IMR-90 (cell line): ENCODE measurements at regions not wholly inside any gene's neighbourhood (a gene's known extent, or its start where the extent isn't known, plus 50 kb on each side); places are given as distances from the start of the nearest gene placed in this dataset.
A peak's percentile ranks its signal among the peaks of the same experiment; 100 is the strongest.

Experiments
- ATAC-seq: fragments of 200-7000 bp; cut with Tn5 transposase; 2 replicates; pipeline ENCODE4 v1.9.1; 2020; ENCODE audit warnings: low read depth, mild to moderate bottlenecking, moderate library complexity
- BruUV-seq: library from RNA; stranded (reverse); fragments of 400-500 nt; replicated peaks from 2 replicates; lab custom pipeline; 2021; lab: Mats Ljungman, UMichigan
- CTCF ChIA-PET: fragments of 300-600 bp; formaldehyde crosslinking; extraction: SDS; loops from one replicate; lab custom pipeline; 2021; ENCODE audit warnings: antibody characterized with exemption; lab: Yijun Ruan, JAX
- POLR2A ChIA-PET: fragments of 300-600 bp; sonication (Branson Sonifier 250); formaldehyde crosslinking; loops from one replicate; lab custom pipeline; 2022; ENCODE audit warnings: antibody characterized with exemption; ENCODE audit not compliant: unreplicated experiment; lab: Charles Lee
- DNase-seq: peaks from one replicate; pipeline ENCODE4 v3.0.0; 2013
- H2AFZ ChIP-seq: replicated peaks from 2 replicates; pipeline ENCODE3; 2013; ENCODE audit warnings: low read length, mild to moderate bottlenecking; ENCODE audit not compliant: poor library complexity
- H2AK5ac ChIP-seq: 2 replicates; pipeline ENCODE4 v1.6.1; 2013; ENCODE audit warnings: low read depth, low read length, inconsistent platforms
- H2AK9ac ChIP-seq: replicated peaks from 2 replicates; pipeline ENCODE3; 2013; ENCODE audit warnings: mild to moderate bottlenecking, low read depth, low read length, moderate library complexity; ENCODE audit not compliant: poor library complexity
- H2BK120ac ChIP-seq: 2 replicates; pipeline ENCODE4 v1.6.1; 2013; ENCODE audit warnings: low read depth, low read length, inconsistent platforms
- H2BK15ac ChIP-seq: 3 replicates; pipeline ENCODE4 v1.6.1; 2013; ENCODE audit warnings: low read depth, low read length, inconsistent platforms
- H2BK20ac ChIP-seq: 2 replicates; pipeline ENCODE4 v1.6.1; 2013; ENCODE audit warnings: low read depth, mild to moderate bottlenecking, inconsistent platforms, low read length, moderate library complexity
- H2BK5ac ChIP-seq: 2 replicates; pipeline ENCODE4 v1.6.1; 2013; ENCODE audit warnings: mild to moderate bottlenecking, low read depth, low read length, inconsistent platforms; ENCODE audit not compliant: poor library complexity, severe bottlenecking
- H3K14ac ChIP-seq: replicated peaks from 2 replicates; pipeline ENCODE4 v1.6.1; 2013; ENCODE audit warnings: low read depth, low read length, inconsistent platforms
- H3K18ac ChIP-seq: 2 replicates; pipeline ENCODE4 v1.6.1; 2013; ENCODE audit warnings: low read depth, low read length, control low read depth
- H3K23ac ChIP-seq: 2 replicates; pipeline ENCODE4 v1.6.1; 2013; ENCODE audit warnings: low read depth, low read length, inconsistent platforms
- H3K27ac ChIP-seq: 2 replicates; pipeline ENCODE4 v1.5.1; 2013; ENCODE audit warnings: mild to moderate bottlenecking, control low read depth, low read length; ENCODE audit not compliant: insufficient read depth
- H3K27me3 ChIP-seq: 2 replicates; pipeline ENCODE4 v1.6.1; 2013; ENCODE audit warnings: low read length; ENCODE audit not compliant: control insufficient read depth, insufficient read depth
- H3K36me3 ChIP-seq: 2 replicates; pipeline ENCODE4 v1.6.1; 2013; ENCODE audit warnings: low read length, mixed read lengths; ENCODE audit not compliant: control insufficient read depth, insufficient read depth
- H3K4ac ChIP-seq: 2 replicates; pipeline ENCODE4 v1.6.1; 2013; ENCODE audit warnings: low read depth, low read length, inconsistent platforms
- H3K4me1 ChIP-seq: 2 replicates; pipeline ENCODE4 v1.6.1; 2013; ENCODE audit warnings: low read length, mixed read lengths; ENCODE audit not compliant: control insufficient read depth, insufficient read depth
- H3K4me2 ChIP-seq: 2 replicates; pipeline ENCODE4 v1.6.1; 2013; ENCODE audit warnings: low read depth, mild to moderate bottlenecking, control low read depth, low read length, moderate library complexity
- H3K4me3 ChIP-seq: 2 replicates; pipeline ENCODE4 v1.5.1; 2013; ENCODE audit warnings: low read depth, mild to moderate bottlenecking, control low read depth, low read length, moderate library complexity; ENCODE audit not compliant: insufficient read depth
- H3K56ac ChIP-seq: 2 replicates; pipeline ENCODE4 v1.6.1; 2013; ENCODE audit warnings: low read length, inconsistent platforms; ENCODE audit not compliant: insufficient read depth; ENCODE audit errors: extremely low read depth
- H3K79me1 ChIP-seq, 2 experiments: 2 replicates each; pipeline ENCODE4 v1.6.1; 2013; ENCODE audit warnings: low read length in 2 of 2, inconsistent platforms in 1 of 2, low read depth in 1 of 2
- H3K9ac ChIP-seq: 2 replicates; pipeline ENCODE4 v1.6.1; 2013; ENCODE audit warnings: low read depth, low read length, control low read depth
- H3K9me1 ChIP-seq: 2 replicates; pipeline ENCODE4 v1.6.1; 2013; ENCODE audit warnings: low read length, inconsistent platforms; ENCODE audit not compliant: insufficient read depth
- H3K9me3 ChIP-seq: 2 replicates; pipeline ENCODE4 v1.6.1; 2013; ENCODE audit warnings: low read length; ENCODE audit not compliant: control insufficient read depth, insufficient read depth
- H4K20me1 ChIP-seq: 2 replicates; pipeline ENCODE4 v1.6.1; 2013; ENCODE audit warnings: low read length, inconsistent platforms; ENCODE audit not compliant: insufficient read depth
- H4K5ac ChIP-seq: 2 replicates; pipeline ENCODE4 v1.6.1; 2013; ENCODE audit warnings: mild to moderate bottlenecking, low read depth, low read length, control low read depth
- H4K8ac ChIP-seq, 2 experiments: 2 replicates each; pipeline ENCODE4 v1.6.1; 2013; ENCODE audit warnings: low read depth in 2 of 2, low read length in 2 of 2, control low read depth in 1 of 2, inconsistent platforms in 1 of 2
- H4K91ac ChIP-seq: 2 replicates; pipeline ENCODE4 v1.6.1; 2013; ENCODE audit warnings: low read depth, low read length, inconsistent platforms; ENCODE audit not compliant: insufficient read depth
- CTCF ChIP-seq: conservative IDR thresholded peaks from 2 replicates; pipeline ENCODE4 v1.5.1; 2012; ENCODE audit warnings: mild to moderate bottlenecking, low read depth, low read length, improper control_type of control experiment
- MXI1 ChIP-seq: IDR thresholded peaks from 2 replicates; pipeline ENCODE4 v1.6.1; 2012; ENCODE audit warnings: low read depth, mild to moderate bottlenecking, low read length, moderate library complexity, borderline replicate concordance
- RCOR1 ChIP-seq: IDR thresholded peaks from 2 replicates; pipeline ENCODE4 v1.6.1; 2012; ENCODE audit warnings: mild to moderate bottlenecking, low read length, improper control_type of control experiment; ENCODE audit not compliant: insufficient replicate concordance
- WGBS, 2 experiments: methylation state at CpG; one replicate each; pipeline versions ENCODE4 v1.1.5 to v1.1.7; 2013; ENCODE audit warnings: missing lambda C conversion rate in 2 of 2; ENCODE audit not compliant: insufficient read length in 1 of 2; ENCODE audit errors: extremely low coverage in 2 of 2; 5-methylcytosine and 5-hydroxymethylcytosine counted together
- dilution Hi-C: fragments of 300-500 bp; cut with HindIII; formaldehyde crosslinking; loops from one replicate; pipeline ENCODE4 v1.14.3; 2018; ENCODE audit warnings: low sequenced_read_pairs; ENCODE audit not compliant: unreplicated experiment
- in situ Hi-C: fragments of 300-500 bp; cut with MboI; formaldehyde crosslinking; loops from 3 replicates; pipeline ENCODE4 v1.14.3; 2019; ENCODE audit warnings: low sequenced_read_pairs, inconsistent platforms, mixed read lengths
- intact Hi-C: fragments of 100-400 bp; cut with micrococcal nuclease; formaldehyde crosslinking; loops from 2 replicates; pipeline ENCODE4 v1.10.0; 2022

DNA sequence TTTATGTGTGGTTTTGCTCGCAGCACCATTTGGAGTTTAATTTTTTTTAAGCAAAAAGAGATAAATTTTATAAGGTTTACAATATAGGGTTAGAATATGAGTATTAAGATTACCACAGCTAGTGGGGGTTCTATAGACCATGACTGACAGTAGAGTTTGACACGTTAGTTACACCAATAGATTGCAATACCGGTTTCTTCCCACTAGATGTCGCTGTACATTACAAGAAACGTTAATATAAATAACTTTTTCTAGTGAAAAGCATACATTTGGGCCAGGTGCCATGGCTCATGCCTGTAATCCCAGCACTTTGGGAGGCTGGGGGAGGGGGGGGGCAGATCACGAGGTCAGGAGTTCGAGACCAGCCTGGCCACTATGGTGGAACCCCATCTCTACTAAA lies 433.6 kb downstream of the MAGEB5 start:
- Histone ChIP-seq H4K91ac (no peak overlapping the region), H4K5ac (no peak overlapping the region), H3K27ac (no peak overlapping the region), H3K23ac (no peak overlapping the region), H2AK9ac (no peak overlapping the region), H2BK5ac (no peak overlapping the region), H3K4ac (no peak overlapping the region), H3K4me1 (no peaks in the 10 kb centered on the region), H4K8ac (no peak overlapping the region), H3K14ac (no peak overlapping the region), H2BK15ac (no peak overlapping the region), H3K27me3 (no peaks in the 10 kb centered on the region), H2BK20ac (no peak overlapping the region), H3K9me1 (no peaks in the 10 kb centered on the region), H2AK5ac (no peak overlapping the region), H3K9ac (no peak overlapping the region), H3K56ac (no peak overlapping the region), H3K4me2 (no peak overlapping the region), H2AFZ (no peak overlapping the region), H3K9me3 (peaks cover 7% of the 10 kb centered on the region), H4K20me1 (no peaks in the 10 kb centered on the region), H2BK120ac (no peak overlapping the region), H3K18ac (no peak overlapping the region), H3K4me3 (no peak overlapping the region), H3K36me3 (no peaks in the 10 kb centered on the region), H3K79me1 (no peaks in the 10 kb centered on the region)
- in situ Hi-C loops (no loop called here), intact Hi-C loops (no loop called here), dilution Hi-C loops (no loop called here)
- no CpG with 5 or more reads among the region's 7 CpGs for WGBS, 2 experiments
- CTCF ChIA-PET, result no interaction called here
- DNase-seq, result peak; percentile 27
- POLR2A ChIA-PET, result no interaction called here
- TF ChIP-seq RCOR1, result no peak
- TF ChIP-seq MXI1, result no peak
- TF ChIP-seq CTCF, result peak; percentile 45
- no peak for ATAC-seq
- no TSS peak for BruUV-seq
